Bronchial epithelial cell (primary cell): ENCODE measurements at regions not wholly inside any gene's neighbourhood (a gene's known extent, or its start where the extent isn't known, plus 50 kb on each side); places are given as distances from the start of the nearest gene placed in this dataset.

Source experiments
- DNase-seq: peaks from one replicate; pipeline ENCODE4 v3.0.0-alpha.2; 2010; ENCODE audit warnings: low read depth
- FAIRE-seq: peaks from 2 replicates; lab custom pipeline; 2011; peaks lifted over from hg19 to GRCh38; lab: Jason Lieb, UNC
- H3K27me3 ChIP-seq: 2 replicates; pipeline ENCODE4 v1.5.1; 2011; ENCODE audit warnings: low read length; ENCODE audit not compliant: control insufficient read depth, insufficient read depth
- H3K36me3 ChIP-seq: 2 replicates; pipeline ENCODE4 v1.5.1; 2011; ENCODE audit warnings: low read length; ENCODE audit not compliant: control insufficient read depth, insufficient read depth
- H3K4me3 ChIP-seq: 2 replicates; pipeline ENCODE4 v1.5.1; 2011; ENCODE audit warnings: mild to moderate bottlenecking, low read depth, low read length, control low read depth
- CTCF ChIP-seq: IDR thresholded peaks from 2 replicates; pipeline ENCODE4 v1.5.1; 2011; ENCODE audit warnings: mild to moderate bottlenecking, moderate library complexity, low read length, control low read depth, inconsistent platforms; ENCODE audit not compliant: insufficient read depth, severe bottlenecking

GRCh38 chr20:11277858-11278257 is 604.1 kb upstream of the JAG1 start:
- Histone ChIP-seq H3K4me3 (no peak overlapping the region), H3K36me3 (no peaks in the 10 kb centered on the region), H3K27me3 (no peaks in the 10 kb centered on the region)
- no peak for TF ChIP-seq CTCF
- DNase-seq (no peak), FAIRE-seq (no peak)

GRCh38 chr20:11278461-11278860 is 604.7 kb upstream of the JAG1 start:
- no peak overlapping the region for H3K4me3 ChIP-seq
- H3K36me3 ChIP-seq: no peaks in the 10 kb centered on the region
- no peaks in the 10 kb centered on the region for H3K27me3 ChIP-seq
- DNase-seq (no peak), FAIRE-seq (no peak)
- no peak for TF ChIP-seq CTCF

- Histone ChIP-seq H3K27me3 (no peaks in the 10 kb centered on the region), H3K36me3 (no peaks in the 10 kb centered on the region), H3K4me3 (no peak overlapping the region)
- FAIRE-seq (no peak), DNase-seq (no peak)
- TF ChIP-seq CTCF: no peak
These were observed 607.4 kb upstream of the JAG1 start for GRCh38 chr20:11281240-11281639.

GRCh38 chr20:11281768-11282167 is 608.0 kb upstream of the JAG1 start:
- no peak for TF ChIP-seq CTCF
- Histone ChIP-seq H3K36me3 (no peaks in the 10 kb centered on the region), H3K27me3 (no peaks in the 10 kb centered on the region), H3K4me3 (no peak overlapping the region)
- no peak for FAIRE-seq
- DNase-seq: no peak

GRCh38 chr20:11287126-11287525 is 613.3 kb upstream of the JAG1 start:
- Histone ChIP-seq H3K36me3 (no peaks in the 10 kb centered on the region), H3K4me3 (no peak overlapping the region), H3K27me3 (no peaks in the 10 kb centered on the region)
- FAIRE-seq (no peak), DNase-seq (no peak)
- TF ChIP-seq CTCF: no peak

- H3K4me3 ChIP-seq: no peak overlapping the region
- H3K36me3 ChIP-seq: no peaks in the 10 kb centered on the region
- no peak for FAIRE-seq
- peak; percentile 4 for DNase-seq
- no peak for TF ChIP-seq CTCF
- no peaks in the 10 kb centered on the region for H3K27me3 ChIP-seq
These were observed 621.5 kb upstream of the BTBD3 start for GRCh38 chr20:11296221-11296620.
